K562 (cell line): ENCODE measurements at regions not wholly inside any gene's neighbourhood (a gene's known extent, or its start where the extent isn't known, plus 50 kb on each side); places are given as distances from the start of the nearest gene placed in this dataset.

Experiments
- BRD4 ChIP-seq: fragments of 200-600 bp; sonication (generic); IDR thresholded peaks from 2 replicates; pipeline ENCODE4 v1.6.1; 2017; ENCODE audit warnings: inconsistent platforms
- DDX20 ChIP-seq: fragments of 450-650 bp; IDR thresholded peaks from 2 replicates; pipeline ENCODE4 v1.6.1; 2016; ENCODE audit warnings: missing genetic modification characterization, low read depth, mild to moderate bottlenecking, missing compliant biosample characterization, moderate library complexity
- PCBP2 ChIP-seq: fragments of 200-400 bp; formaldehyde crosslinking; IDR thresholded peaks from 2 replicates; pipeline ENCODE4 v1.6.1; 2018; ENCODE audit warnings: low read length, low read depth, mild to moderate bottlenecking, moderate library complexity; ENCODE audit not compliant: poor library complexity, severe bottlenecking
- POLR2A ChIP-seq: fragments of 450-650 bp; conservative IDR thresholded peaks from 2 replicates; pipeline ENCODE4 v1.6.1; 2016
- SIN3B ChIP-seq: fragments of 450-650 bp; IDR thresholded peaks from 2 replicates; pipeline ENCODE4 v1.6.1; 2017; ENCODE audit warnings: low read depth, mild to moderate bottlenecking, moderate library complexity
- TF ChIP-seq, protein P1 (sequence below), 2 experiments: fragments of 450-650 bp; IDR thresholded peaks; 2 replicates each; pipeline ENCODE4 v1.6.1; 2016; ENCODE audit warnings: mild to moderate bottlenecking in 2 of 2, borderline replicate concordance in 1 of 2, low read depth in 1 of 2, moderate library complexity in 1 of 2
- TF ChIP-seq, protein P2 (sequence below): IDR thresholded peaks from 3 replicates; pipeline ENCODE4 v1.6.1; 2011; ENCODE audit warnings: borderline replicate concordance, mild to moderate bottlenecking, moderate library complexity; ENCODE audit not compliant: insufficient read length; ENCODE audit errors: extremely low read depth

DNA sequence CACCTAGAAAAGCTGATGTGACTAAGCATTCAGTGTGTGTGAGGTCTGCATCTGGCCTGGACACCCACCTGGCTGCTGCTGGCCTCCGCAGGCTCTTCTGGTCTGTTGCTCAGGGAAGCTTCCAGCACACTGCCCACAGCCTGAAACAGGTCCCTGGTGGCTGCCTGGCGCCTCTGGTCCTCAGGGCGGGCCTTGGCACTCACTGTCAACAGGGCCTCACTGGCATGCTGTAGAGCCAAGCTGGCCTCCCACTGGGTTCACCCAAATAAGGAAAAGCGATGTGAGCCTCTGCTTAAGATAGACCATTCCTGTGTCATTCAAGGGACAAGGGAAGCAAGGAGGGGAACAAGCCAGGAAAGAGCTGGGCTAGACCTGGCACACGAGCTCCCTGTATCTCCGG lies 70.6 kb upstream of the BCO1 start (continued):
- TF ChIP-seq, protein P1, sequence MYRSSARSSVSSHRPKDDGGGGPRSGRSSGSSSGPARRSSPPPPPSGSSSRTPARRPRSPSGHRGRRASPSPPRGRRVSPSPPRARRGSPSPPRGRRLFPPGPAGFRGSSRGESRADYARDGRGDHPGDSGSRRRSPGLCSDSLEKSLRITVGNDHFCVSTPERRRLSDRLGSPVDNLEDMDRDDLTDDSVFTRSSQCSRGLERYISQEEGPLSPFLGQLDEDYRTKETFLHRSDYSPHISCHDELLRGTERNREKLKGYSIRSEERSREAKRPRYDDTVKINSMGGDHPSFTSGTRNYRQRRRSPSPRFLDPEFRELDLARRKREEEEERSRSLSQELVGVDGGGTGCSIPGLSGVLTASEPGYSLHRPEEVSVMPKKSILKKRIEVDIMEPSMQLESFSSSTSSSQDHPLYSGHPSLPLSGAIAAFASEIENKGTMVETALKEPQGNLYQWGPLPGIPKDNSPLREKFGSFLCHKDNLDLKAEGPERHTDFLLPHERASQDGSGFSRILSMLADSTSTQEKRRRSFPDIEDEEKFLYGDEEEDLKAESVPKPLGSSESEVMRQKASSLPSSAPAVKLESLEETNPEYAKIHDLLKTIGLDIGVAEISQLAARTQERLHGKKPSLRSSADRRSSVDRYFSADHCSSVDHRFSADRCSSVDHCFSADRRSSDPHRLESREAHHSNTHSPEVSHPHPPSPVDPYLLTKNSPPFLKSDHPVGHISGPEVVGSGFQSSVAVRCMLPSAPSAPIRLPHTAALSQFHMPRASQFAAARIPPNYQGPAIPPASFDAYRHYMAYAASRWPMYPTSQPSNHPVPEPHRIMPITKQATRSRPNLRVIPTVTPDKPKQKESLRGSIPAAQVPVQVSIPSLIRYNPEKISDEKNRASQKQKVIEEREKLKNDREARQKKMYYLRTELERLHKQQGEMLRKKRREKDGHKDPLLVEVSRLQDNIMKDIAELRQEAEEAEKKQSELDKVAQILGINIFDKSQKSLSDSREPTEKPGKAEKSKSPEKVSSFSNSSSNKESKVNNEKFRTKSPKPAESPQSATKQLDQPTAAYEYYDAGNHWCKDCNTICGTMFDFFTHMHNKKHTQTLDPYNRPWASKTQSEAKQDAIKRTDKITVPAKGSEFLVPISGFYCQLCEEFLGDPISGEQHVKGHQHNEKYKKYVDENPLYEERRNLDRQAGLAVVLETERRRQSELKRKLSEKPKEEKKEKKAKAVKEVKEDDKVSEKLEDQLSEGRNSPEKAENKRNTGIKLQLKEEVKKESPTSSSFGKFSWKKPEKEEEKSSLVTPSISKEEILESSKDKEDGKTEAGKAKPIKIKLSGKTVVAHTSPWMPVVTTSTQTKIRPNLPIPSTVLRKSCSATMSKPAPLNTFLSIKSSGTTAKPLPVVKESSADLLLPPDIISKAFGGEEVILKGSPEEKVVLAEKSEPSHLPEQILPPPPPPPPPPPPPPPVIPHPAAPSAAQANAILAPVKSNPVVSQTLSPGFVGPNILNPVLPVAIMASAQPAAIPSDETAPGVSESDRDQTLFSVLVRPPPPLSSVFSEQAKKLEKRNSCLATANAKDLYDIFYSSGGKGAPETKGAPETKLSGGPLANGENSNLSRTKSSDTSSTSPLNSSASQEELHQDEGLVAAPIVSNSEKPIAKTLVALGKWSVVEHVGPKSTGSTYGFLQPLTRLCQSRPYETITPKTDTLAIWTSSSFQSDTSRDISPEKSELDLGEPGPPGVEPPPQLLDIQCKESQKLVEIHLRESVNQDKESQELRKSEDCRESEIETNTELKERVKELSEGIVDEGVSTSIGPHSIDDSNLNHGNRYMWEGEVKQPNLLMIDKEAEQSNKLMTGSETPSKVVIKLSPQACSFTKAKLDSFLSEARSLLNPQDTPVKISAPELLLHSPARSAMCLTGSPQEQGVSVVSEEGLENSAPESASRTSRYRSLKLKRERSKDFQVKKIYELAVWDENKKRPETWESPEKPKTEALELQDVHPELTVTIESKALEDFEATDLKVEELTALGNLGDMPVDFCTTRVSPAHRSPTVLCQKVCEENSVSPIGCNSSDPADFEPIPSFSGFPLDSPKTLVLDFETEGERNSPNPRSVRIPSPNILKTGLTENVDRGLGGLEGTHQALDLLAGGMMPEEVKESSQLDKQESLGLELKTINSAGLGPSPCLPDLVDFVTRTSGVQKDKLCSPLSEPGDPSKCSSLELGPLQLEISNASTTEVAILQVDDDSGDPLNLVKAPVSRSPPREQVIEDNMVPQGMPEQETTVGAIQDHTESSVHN (IDR thresholded peaks at IDR 0.05; ENCODE audit: borderline replicate concordance in 1 of 2, low read depth in 1 of 2), result no peak
- no peak for TF ChIP-seq BRD4
- no peak for TF ChIP-seq PCBP2
- TF ChIP-seq SIN3B, result no peak
- no peak for TF ChIP-seq DDX20 (tag)
- TF ChIP-seq, protein P2, sequence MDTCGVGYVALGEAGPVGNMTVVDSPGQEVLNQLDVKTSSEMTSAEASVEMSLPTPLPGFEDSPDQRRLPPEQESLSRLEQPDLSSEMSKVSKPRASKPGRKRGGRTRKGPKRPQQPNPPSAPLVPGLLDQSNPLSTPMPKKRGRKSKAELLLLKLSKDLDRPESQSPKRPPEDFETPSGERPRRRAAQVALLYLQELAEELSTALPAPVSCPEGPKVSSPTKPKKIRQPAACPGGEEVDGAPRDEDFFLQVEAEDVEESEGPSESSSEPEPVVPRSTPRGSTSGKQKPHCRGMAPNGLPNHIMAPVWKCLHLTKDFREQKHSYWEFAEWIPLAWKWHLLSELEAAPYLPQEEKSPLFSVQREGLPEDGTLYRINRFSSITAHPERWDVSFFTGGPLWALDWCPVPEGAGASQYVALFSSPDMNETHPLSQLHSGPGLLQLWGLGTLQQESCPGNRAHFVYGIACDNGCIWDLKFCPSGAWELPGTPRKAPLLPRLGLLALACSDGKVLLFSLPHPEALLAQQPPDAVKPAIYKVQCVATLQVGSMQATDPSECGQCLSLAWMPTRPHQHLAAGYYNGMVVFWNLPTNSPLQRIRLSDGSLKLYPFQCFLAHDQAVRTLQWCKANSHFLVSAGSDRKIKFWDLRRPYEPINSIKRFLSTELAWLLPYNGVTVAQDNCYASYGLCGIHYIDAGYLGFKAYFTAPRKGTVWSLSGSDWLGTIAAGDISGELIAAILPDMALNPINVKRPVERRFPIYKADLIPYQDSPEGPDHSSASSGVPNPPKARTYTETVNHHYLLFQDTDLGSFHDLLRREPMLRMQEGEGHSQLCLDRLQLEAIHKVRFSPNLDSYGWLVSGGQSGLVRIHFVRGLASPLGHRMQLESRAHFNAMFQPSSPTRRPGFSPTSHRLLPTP, result no peak
- TF ChIP-seq POLR2A, result no peak
